Fibroblast of lung (primary cell): ENCODE measurements at regions not wholly inside any gene's neighbourhood (a gene's known extent, or its start where the extent isn't known, plus 50 kb on each side); places are given as distances from the start of the nearest gene placed in this dataset.

ENCODE experiments used
- EZH2 ChIP-seq: IDR thresholded peaks from 2 replicates; pipeline ENCODE4 v1.5.1; 2012; ENCODE audit warnings: low read length, control low read depth, mild to moderate bottlenecking; ENCODE audit errors: missing control alignments
- TF ChIP-seq, protein P1 (sequence below), 2 donors: IDR thresholded peaks in 1 of 2; conservative IDR thresholded peaks in 1 of 2; 1 replicate in 1 of 2; 2 replicates in 1 of 2; pipeline ENCODE4 v1.5.1; 2011 to 2012; ENCODE audit warnings: low read length in 2 of 2, control low read depth in 1 of 2, inconsistent platforms in 1 of 2, low read depth in 1 of 2, mild to moderate bottlenecking in 1 of 2

DNA sequence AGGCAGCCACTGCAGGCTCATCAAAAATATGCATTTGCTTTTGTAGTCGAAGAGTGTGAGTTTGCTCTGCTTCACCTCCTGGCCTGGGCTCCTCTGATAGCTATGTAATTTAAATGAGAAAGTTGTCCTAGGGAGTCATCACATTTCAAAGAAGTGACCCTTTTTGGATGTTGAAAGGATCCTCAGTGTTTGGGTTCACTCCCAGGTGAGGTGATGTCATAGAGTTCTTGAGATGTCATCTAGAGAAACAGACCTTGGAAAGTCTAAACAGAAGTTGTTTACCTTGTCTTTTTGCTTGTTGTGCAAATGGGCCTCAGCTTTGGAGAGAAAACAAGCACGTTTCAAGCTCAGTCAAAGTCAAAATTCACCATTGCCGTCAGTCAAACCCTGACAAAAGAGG is 92.0 kb upstream of the BARHL2 start:
- TF ChIP-seq, protein P1, sequence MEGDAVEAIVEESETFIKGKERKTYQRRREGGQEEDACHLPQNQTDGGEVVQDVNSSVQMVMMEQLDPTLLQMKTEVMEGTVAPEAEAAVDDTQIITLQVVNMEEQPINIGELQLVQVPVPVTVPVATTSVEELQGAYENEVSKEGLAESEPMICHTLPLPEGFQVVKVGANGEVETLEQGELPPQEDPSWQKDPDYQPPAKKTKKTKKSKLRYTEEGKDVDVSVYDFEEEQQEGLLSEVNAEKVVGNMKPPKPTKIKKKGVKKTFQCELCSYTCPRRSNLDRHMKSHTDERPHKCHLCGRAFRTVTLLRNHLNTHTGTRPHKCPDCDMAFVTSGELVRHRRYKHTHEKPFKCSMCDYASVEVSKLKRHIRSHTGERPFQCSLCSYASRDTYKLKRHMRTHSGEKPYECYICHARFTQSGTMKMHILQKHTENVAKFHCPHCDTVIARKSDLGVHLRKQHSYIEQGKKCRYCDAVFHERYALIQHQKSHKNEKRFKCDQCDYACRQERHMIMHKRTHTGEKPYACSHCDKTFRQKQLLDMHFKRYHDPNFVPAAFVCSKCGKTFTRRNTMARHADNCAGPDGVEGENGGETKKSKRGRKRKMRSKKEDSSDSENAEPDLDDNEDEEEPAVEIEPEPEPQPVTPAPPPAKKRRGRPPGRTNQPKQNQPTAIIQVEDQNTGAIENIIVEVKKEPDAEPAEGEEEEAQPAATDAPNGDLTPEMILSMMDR (conservative IDR thresholded peaks at IDR 0.05 in 1 of 2, IDR thresholded peaks at IDR 0.05 in 1 of 2; ENCODE audit: low read depth in 1 of 2, low read length in 2 of 2) = no peak
- TF ChIP-seq EZH2 = no peak
